GM21381 (cell line): ENCODE measurements at regions not wholly inside any gene's neighbourhood (a gene's known extent, or its start where the extent isn't known, plus 50 kb on each side); places are given as distances from the start of the nearest gene placed in this dataset.

ENCODE experiments used
- ATAC-seq: cut with Tn5 transposase; IDR thresholded peaks from one replicate; pipeline ENCODE4 v1.9.1; 2021; ENCODE audit warnings: mild to moderate bottlenecking, moderate library complexity; ENCODE audit not compliant: unreplicated experiment

DNA sequence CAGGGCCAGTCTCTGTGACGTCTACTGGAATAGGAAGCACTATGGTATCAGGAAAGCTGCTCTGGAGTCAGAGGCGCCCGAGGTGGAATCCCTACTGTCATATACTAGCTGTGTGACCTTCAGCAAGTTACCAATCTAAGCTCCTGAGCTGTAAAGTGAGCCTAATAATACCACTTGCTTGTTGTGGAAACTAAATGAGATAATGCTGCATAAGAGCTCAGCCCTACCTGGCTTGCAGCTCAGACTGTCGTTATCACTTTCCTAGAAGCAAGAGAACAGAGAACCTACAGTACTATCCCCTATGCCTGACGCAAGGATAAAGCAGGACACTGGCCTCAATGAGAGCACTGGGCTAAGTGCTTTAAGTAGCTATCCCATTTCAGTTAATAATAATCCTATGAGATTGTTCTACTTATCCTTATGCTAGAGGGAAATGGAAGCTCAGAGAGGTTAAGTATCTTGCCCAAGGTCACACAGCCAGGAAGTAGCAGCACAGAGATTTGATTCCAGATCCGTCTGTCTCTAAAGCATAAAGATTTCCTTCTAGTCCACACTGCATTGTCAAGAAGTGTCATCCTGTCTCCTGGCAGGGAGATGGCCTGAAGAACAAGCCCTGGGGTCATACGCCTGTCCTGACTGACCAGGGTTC lies 195.2 kb downstream of the TLE3 start:
- ATAC-seq, result no peak

DNA sequence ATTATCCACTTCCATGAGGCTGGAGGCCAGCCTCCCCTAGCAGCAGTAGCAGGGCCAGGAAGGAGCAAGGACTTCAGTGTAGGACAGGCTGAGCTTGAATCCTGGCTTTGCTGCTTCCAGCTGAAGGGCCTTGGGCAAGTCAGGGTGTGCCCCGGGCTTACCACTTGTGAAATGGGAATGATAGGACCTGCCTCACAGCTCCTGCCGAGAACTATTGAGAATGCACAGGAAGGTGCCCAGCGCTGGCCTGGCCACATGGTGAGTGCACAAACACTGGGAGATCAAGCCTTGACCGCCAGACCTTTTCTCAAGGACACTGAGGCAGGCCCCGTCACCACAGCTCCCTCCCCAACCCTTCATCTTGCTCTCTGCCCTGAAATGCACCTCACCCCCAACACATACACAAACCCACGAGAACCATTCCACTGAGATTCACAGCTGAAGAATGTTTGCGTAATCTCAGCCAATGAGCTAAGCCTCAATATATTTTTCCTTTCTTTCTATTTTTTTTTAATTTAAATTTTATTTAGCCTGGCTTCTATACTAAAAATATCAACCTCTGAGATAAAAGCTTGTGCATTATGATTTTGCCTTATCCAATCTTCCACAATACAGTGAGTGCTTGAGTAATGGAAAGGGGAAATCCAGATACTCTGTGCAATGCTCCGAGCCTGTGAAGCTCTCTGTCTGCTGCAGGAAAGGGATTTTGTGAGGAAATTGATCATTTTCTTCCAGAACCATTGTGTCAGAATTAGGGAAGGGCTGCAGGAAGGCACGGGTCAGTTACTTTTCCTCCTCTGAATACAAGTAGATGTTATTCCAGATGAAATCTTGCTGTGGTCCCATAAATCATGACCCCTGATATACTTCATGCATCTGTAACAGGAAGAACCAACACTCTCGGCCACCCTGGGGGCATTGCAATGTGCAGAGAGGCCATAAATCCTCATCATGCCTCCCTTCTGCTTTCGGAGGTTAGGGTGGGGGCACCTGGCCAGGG lies 193.9 kb downstream of the TLE3 start:
- no peak for ATAC-seq

DNA sequence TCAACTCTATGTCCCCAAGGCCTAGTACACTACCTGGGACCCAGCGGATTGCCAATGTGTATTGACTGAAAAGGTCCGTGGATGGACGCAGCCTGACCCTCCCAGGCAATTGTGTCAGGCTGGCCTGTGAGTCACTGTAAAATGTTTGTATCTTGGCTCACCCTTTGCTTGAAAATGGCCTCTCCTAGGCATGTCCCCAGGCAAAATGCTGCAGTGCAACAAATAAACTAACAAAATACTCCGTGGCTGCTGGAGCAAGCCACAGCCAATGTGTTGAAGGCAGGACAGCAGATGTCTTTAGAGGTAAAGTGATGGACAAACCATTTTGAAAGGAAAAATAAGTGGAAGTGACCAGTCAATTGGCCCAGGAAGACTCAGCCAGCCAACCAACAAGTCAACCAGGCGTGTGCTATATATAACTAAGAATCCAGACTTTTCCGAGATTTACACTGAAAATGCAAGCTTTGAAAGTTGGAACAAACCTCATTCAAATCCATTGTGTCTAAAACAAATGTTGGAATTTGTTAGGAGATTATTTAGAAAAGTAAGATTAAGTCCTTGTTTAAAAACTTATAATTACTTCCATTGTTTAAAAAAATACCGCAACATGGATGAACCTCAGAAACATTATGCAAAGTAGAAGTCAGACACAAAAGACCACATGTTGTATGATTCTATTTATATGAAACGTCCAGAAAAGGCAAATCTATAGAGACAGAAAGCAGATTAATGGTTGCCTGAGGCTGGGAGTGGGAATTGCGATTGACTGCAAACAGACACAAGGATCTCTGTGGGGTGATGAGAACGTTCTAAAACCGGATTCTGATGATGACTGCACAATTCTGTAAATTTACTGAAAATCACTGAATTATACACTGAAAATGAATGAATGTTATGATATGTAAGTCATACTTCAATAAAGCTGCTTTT lies 191.2 kb downstream of the TLE3 start:
- ATAC-seq, result no peak

DNA sequence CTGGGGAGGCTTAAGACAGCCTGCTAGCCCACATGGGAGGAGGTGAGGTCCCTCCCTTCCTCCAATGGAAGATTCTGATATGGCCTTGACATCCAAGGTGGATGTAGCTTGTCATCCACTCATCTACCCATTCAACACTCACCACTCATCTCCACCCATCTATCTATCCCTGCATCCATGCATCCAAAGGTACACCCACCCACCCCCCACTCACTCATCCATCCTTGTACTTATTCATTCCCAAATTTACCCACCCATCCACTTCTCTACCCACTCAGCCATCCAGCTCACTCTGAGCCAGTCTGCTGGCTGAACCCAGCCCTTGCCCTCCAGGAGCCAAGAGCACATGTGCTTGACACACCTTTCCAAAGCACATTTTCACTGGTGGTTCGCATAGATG lies 189.7 kb downstream of the TLE3 start:
- ATAC-seq, result no peak

DNA sequence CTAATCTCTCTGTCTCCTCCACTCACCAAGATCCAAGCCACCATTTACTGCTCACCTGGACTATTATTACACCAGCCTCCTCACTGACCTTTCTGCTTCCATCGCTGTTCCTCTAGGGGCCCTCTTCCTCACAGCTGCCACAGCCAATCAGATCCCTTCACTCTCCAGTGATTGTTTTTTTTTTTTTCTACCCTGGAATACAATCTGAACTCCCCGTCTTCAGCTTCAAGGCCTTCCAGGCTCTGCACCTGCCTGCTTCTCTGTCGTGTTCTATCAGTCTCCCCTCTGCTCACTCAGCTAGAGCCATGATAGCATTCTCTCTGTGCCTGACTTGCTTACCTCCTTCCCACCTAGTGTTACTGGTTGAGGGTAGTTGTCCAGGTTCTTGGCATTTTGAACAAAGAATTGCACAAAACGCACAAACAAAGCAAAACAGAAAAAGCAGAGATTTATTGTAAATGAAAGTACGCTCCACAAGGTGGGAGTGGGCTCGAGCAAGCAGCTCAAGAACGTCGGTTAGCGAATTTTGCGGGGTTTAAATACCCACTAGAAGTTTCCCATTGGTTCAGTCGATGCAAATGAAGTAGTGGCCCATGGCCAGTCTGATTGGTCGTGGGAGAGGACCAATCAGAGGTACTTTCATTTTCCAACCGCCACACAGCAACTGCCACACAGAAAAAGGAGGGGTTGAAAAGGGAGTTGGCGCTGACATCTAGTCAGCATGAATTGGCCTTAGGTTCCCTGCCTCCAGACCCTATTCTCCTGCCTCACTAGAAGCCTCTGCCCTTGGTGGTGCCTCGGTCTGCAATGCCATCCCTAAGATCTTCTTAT lies 188.9 kb downstream of the TLE3 start:
- no peak for ATAC-seq

DNA sequence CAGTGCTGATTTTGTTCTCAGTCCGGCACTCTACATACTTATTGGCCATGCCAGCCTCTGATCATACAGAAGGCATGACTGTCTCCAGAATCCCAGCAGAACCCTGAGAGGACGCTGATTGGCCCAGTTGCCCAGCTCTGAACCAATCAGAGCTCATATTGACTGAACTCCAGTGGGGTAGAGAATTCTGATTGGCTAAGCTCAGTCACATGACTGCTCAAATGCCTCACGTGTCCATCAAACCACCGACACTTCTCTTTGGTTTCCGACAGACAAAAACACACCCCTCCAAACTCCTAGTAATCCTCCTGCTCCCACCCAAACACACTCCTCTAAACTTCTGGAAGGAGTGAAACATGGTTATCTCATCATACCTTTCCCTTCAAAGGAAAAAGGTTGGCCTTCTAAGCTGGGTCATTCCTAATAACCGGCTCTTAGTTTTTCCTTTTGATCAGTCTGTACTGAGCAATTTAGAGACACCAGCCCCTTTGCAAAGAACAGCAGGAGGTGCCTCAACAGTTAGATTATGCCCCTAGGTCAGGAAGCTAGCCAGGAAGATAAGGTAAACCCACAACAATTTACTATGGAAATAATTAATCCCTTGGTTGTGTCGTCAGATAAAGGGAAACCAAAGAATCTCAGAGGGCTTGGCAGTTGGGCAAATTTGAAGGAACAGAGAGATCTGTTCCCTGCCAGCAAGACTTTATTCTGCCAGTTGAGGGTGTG lies 187.8 kb downstream of the TLE3 start:
- ATAC-seq, result no peak

DNA sequence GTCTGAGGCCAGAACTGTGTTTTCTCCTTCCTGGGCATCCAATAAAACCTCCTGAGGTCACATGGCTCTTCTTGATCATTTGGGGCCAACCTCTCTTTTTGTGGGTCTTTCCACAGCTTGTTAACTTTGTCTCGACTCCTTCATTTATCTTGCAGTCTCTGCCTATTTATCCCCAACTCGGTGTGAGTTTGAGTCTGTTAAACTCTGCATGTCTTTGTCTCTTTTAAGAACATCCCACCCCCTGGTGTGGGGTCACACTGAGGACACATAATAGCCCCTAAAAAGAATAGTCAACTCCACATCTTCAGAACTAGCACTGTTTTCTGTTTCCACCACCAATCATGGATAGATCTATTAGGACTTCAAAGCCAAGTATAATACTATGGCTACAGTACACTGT lies 187.2 kb downstream of the TLE3 start:
- no peak for ATAC-seq

DNA sequence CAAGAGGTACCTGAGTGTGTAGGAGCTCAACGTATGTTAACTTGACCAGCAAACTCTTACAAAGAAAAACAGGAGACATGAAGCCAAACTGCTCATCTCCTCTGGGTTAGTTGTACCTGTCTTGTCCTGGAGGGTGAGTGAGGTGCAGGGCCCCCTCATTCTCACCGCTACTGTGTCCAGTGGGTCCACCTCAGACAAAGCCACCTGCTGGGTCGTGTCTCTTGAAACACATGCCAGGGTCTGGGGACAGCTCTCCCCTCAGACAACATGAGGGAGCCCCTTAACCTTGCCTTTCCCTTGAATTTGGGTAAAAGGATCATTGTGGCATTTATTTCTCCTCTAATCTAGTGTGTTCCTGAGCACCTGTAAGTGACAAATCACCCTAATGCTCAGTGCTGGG lies 185.6 kb downstream of the TLE3 start:
- ATAC-seq, result no peak

DNA sequence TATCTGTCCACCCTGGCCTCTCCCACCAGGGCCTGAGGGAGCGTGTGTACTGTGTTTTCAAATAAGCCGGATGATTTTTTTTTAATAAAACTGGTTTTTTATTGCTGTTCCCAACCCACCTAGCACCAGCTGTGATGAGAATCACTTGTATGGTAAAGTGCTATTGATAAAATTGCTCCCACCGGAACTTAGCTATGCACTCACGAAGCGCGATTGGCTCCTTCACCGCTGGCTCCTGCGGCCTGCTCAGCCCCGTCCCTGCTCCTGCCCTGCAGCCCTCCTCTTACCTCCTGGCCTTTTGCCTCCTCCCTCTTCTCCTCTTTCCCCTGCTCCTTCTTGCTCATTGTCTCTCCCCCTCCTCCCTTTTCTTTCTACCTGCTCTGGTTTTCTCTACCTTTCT lies 183.7 kb downstream of the TLE3 start:
- no peak for ATAC-seq

DNA sequence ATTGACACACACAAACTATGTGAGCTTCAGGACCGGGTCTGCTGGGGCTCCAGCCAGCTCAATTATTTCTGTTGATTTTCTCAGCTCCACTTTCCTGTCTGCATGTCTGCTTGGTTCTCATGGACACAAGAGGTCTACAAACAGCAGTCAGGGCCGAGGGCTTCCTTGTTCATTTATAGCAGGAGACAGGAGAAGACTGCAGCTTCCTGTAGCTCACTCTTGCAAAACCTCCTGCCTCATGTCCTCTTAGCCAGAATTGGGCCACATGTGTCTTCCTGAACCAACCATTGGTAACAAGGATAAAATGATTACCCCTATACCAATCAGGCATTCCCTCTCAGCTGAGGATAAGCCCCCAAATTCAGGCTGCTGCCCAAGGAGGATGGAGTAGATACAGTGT lies 182.8 kb downstream of the TLE3 start:
- no peak for ATAC-seq

DNA sequence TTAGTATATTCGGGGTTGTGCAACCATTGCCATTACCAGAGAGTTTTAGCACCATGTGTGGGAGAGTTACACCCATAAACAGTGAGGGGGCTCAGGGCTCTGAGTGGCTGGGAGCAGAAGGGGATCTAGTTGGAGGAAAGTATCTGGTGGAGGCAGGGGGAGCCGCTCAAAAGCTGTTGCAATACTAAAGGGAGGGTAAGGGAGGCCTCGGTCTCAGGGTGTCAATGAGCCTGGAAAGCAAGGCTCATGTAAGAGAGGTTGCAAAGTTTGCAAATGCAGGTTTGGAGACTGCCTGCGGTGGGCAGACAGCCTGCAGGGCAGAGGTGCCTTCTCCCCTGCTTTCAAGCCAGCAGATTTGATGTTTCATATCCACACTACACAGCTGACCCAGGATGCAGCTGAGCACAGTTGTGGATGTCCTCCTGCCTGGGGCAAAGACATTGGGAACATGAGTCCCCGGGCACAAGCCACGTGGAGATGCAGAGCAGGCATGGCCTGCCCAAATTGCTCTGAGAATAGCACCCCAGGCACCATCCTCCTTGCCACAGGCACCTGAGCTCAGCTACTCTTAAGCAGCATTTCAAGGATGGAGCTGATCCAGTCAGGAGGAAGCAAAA lies 181.4 kb downstream of the TLE3 start:
- no peak for ATAC-seq

DNA sequence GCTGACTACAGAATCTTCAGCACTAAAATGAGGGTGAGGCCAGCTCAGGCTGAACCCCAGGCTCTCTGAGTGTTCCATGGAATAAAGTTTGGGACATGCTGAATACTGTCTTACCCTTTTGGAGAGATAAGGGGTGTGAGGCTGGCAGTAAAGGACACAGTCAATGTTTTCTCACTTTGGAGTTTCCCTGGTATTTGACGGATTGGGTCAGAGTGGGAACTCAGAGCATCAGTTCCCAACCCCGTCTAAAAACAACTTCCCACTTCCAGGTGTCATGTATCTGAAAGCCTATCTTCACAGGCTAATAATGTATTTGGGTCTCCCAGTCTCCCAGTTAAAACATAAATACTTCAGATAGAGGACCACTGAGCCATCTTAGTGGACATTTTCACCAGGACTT lies 180.7 kb downstream of the TLE3 start:
- no peak for ATAC-seq

DNA sequence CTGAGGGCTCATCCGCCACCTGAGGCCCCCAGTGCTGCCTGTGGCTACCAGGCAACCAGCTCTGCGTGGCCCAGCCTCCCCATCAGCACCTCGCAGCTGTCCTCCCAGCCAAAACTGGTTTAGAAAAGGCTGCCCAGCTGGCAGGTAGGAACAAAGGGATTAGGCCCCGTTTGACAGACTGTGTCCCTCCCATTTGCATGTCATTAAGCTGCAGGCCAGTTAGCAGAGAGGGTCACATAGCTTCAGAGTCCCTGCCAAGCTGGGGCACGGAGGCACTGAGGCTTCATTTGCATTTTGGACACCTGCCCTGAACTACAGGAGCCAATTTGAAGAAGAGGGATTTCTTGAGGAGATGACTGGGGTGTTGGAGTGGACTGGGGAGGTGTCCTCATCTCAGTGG lies 177.9 kb downstream of the TLE3 start:
- no peak for ATAC-seq

DNA sequence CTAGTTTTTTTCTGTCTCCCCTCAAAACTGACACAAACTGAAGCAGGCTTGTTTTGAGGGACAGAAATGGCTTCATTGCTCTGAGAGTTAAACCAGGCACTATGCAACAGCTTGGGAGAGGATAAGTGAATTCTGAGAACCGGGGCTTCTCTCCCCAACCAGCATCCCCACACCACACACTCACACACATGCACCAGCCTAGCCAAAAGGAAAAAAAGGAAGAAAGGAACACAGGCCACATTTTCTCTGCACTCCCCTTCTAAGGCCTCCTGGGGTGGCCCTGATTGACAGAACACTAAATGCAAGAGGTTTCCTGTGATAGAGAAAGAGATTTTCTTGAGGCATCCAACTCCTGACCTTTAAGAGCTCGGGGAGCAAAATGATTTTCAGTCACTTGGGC lies 177.5 kb downstream of the TLE3 start:
- no peak for ATAC-seq

DNA sequence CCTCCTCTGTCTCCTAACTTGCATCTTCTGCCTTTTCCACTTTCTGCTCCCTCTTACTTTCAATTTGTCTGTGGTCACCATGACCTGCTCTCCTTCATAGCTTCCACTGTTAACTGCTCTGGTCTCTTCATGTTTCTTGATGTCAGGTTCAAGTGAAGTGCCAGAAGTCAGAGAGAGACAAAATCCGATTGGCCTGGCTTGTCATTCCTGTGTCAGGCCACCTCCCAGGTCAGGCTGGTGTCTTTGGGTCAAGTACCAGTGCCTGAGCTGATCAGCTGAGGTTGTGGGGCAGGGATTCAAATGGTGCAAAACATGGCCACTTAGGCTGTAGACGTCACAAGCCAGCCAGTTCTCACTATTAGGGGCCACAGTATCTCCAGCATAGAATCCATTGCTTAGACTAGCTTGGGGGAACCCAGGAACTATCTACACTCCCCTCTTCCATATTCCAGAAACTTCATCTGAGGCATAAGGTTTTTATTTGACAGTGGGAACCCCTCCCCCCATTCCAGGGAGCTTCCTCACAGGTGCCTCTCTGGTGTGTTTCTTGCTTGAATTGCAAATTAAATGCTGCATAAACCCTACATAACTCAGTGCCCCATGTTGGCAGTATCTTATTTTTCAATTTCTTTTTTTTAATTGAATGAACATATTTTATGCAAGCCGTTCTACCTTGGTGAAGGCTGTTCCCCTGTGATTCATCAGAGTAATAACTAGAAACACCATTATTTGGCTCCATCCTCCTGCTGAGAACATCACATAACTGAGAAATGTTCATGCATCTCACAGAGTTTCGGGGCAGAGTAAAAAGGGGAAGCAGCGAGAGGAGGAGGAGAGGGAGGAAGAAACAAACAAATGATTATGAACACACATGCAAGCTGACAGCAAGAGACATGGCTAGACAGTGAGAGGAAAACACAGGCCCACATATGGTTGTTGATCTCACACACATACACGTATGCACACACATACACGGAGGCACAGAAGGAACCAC lies 175.8 kb downstream of the TLE3 start:
- no peak for ATAC-seq

DNA sequence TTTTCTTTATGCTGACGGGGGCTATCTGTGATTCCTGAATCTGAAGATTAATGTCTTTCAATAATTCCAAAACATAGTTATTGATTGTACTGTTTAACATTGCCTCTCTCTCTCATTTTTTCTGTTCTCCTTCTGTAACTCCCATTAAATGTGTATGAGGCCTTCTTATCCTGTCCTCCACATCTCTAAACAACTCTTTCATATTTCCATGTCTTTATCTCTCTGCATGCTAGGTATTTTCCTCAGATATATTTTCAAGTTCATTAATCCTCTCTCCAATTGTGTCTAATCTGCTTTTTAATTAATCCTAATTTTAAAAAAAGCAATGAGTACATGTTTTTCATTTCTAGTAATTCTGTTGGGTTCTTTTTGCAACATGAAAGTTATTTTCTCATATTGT lies 173.2 kb downstream of the TLE3 start:
- no peak for ATAC-seq

DNA sequence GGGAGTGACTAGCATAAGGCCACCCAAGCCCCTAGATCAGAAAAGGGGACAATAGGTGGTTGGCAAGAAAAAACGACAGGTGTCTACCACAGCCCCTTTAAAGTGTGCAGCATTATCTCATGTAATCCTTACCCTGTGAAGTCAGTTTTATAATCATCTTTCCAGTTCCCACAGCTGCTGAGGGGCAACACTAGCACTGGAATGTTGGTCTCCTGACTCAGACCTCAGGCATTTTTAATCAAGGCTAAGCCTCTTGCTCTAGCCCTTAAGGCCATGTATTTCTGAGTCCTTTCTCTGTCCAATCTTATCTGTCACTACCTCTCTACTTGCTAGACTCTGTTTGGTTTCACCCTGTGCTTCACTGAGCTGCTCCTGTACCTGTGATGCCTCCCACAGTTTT lies 171.7 kb downstream of the TLE3 start:
- no peak for ATAC-seq

DNA sequence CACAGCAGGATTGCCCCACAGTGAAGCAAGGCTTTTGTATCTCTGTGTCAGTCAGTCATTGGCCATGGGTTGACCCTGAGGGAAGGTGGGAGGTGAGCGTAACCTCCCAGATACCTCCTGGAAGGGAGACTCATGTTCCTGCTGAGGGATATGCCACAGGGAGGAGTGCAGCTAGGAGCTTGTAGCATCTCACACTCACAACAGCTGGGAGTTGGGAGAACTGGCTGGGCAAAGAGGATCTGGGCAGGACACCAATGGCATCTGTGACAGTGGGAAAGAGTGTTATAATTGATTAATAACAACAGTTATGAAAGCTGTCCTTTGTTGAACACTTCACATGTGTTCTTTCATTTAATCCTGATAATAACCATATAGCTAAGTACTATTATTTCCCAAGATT lies 171.0 kb downstream of the TLE3 start:
- ATAC-seq, result no peak
